HepG2 (cell line): ENCODE measurements at regions not wholly inside any gene's neighbourhood (a gene's known extent, or its start where the extent isn't known, plus 50 kb on each side); places are given as distances from the start of the nearest gene placed in this dataset.

Source experiments
- ATAC-seq: fragments of 200-7000 bp; cut with Tn5 transposase; 3 replicates; pipeline ENCODE4 v1.9.1; 2020; ENCODE audit warnings: mild to moderate bottlenecking, moderate library complexity
- BruUV-seq: library from RNA; stranded (reverse); fragments of 400-500 nt; replicated peaks from 2 replicates; lab custom pipeline; 2021; lab: Mats Ljungman, UMichigan
- CTCF ChIA-PET: fragments of 300-600 bp; formaldehyde crosslinking; extraction: SDS; loops from one replicate; lab custom pipeline; 2021; ENCODE audit warnings: low total read pairs, inconsistent platforms, low intra/inter-chr PET ratio; lab: Yijun Ruan, JAX
- POLR2A ChIA-PET: fragments of 350-600 bp; sonication (Branson Sonifier 250); formaldehyde crosslinking; loops from one replicate; lab custom pipeline; 2020; ENCODE audit warnings: antibody characterized with exemption, inconsistent platforms; lab: Yijun Ruan, JAX
- DNase-seq: peaks from one replicate; pipeline ENCODE4 v3.0.0-alpha.2; 2015; ENCODE audit warnings: low spot score
- FAIRE-seq: peaks from 3 replicates; lab custom pipeline; 2011; peaks lifted over from hg19 to GRCh38; lab: Jason Lieb, UNC
- H2AFZ ChIP-seq: one replicate; pipeline ENCODE4 v1.6.1; 2011; ENCODE audit warnings: low read length, inconsistent platforms
- H3K27ac ChIP-seq: fragments of 300-600 bp; 3 replicates; pipeline ENCODE4 v1.8.0; 2011; ENCODE audit warnings: mixed run types, mild to moderate bottlenecking, mixed read lengths, low read length, inconsistent platforms; ENCODE audit not compliant: insufficient read depth; ENCODE audit errors: extremely low read length
- H3K27me3 ChIP-seq, 2 experiments: fragments of 200-600 bp in 1 of 2; 2 replicates in 1 of 2; 3 replicates in 1 of 2; pipeline versions ENCODE4 v1.6.0 to v1.8.0; 2011; ENCODE audit warnings: low read length in 2 of 2, mild to moderate bottlenecking in 2 of 2, moderate library complexity in 2 of 2, inconsistent platforms in 1 of 2; ENCODE audit not compliant: insufficient read depth in 2 of 2, control insufficient read depth in 1 of 2
- H3K36me3 ChIP-seq, 2 experiments: fragments of 200-600 bp in 1 of 2; replicated peaks in 1 of 2; 2 replicates in 1 of 2; 3 replicates in 1 of 2; pipeline versions ENCODE4 v1.5.1 to v1.8.0; 2011; ENCODE audit warnings: low read length in 2 of 2, inconsistent platforms in 1 of 2; ENCODE audit not compliant: insufficient read depth in 2 of 2, control insufficient read depth in 1 of 2
- H3K4me1 ChIP-seq: 2 replicates; pipeline ENCODE4 v1.5.1; 2012; ENCODE audit warnings: low read length, inconsistent platforms; ENCODE audit not compliant: insufficient read depth
- H3K4me2 ChIP-seq: 2 replicates; pipeline ENCODE4 v1.6.0; 2011; ENCODE audit warnings: low read depth, low read length, inconsistent platforms
- H3K4me3 ChIP-seq, 3 experiments: fragments of 200-600 bp in 1 of 3; sonication (generic), shearing (Covaris generic) in 1 of 3; replicated peaks in 1 of 3; 2 replicates each; pipeline ENCODE4 v1.5.1; 2011 to 2016; ENCODE audit warnings: low read length in 3 of 3, inconsistent platforms in 2 of 3, low read depth in 2 of 3, mild to moderate bottlenecking in 2 of 3, control low read depth in 1 of 3, mixed read lengths in 1 of 3; ENCODE audit not compliant: insufficient read depth in 1 of 3
- H3K79me2 ChIP-seq: one replicate; pipeline ENCODE4 v1.6.1; 2011; ENCODE audit warnings: low read length, inconsistent platforms; ENCODE audit not compliant: insufficient read depth
- H3K9ac ChIP-seq: 2 replicates; pipeline ENCODE4 v1.6.0; 2011; ENCODE audit warnings: mild to moderate bottlenecking, low read depth, low read length, inconsistent platforms; ENCODE audit not compliant: insufficient read depth
- H3K9me3 ChIP-seq: 2 replicates; pipeline ENCODE4 v1.5.1; 2012; ENCODE audit warnings: mild to moderate bottlenecking, low read length
- H4K20me1 ChIP-seq: 2 replicates; pipeline ENCODE4 v1.6.0; 2011; ENCODE audit warnings: inconsistent platforms, mild to moderate bottlenecking, low read length, moderate library complexity; ENCODE audit not compliant: insufficient read depth
- ARNTL ChIP-seq: sonication (generic); formaldehyde crosslinking; IDR thresholded peaks from 2 replicates; pipeline ENCODE4 v1.4.0; 2020; ENCODE audit warnings: mild to moderate bottlenecking, missing genetic modification reagents
- FOSL1 ChIP-seq: sonication (generic); formaldehyde crosslinking; IDR thresholded peaks from 2 replicates; pipeline ENCODE4 v1.9.0; 2021; ENCODE audit warnings: missing genetic modification reagents, borderline replicate concordance
- FOXC1 ChIP-seq: sonication (generic); formaldehyde crosslinking; IDR thresholded peaks from 2 replicates; pipeline ENCODE4 v1.8.0; 2022; ENCODE audit warnings: mild to moderate bottlenecking, missing genetic modification reagents, borderline replicate concordance
- GLI4 ChIP-seq: sonication (generic); formaldehyde crosslinking; IDR thresholded peaks from 2 replicates; pipeline ENCODE4 v1.5.1; 2020; ENCODE audit warnings: missing genetic modification reagents, mild to moderate bottlenecking, moderate library complexity, borderline replicate concordance
- HNF4G ChIP-seq, 2 experiments: sonication (generic) in 1 of 2; formaldehyde crosslinking in 1 of 2; IDR thresholded peaks; 2 replicates each; pipeline versions ENCODE4 v1.4.0 to v1.6.1; 2011 to 2020; ENCODE audit warnings: borderline replicate concordance in 2 of 2, low read depth in 2 of 2, mild to moderate bottlenecking in 2 of 2, low read length in 1 of 2, missing genetic modification reagents in 1 of 2, moderate library complexity in 1 of 2
- HNRNPK ChIP-seq: fragments of 200-400 bp; formaldehyde crosslinking; IDR thresholded peaks from 2 replicates; pipeline ENCODE4 v1.6.1; 2018; ENCODE audit warnings: low read length, low read depth, moderate library complexity, mild to moderate bottlenecking; ENCODE audit not compliant: poor library complexity, severe bottlenecking
- KDM5B ChIP-seq: sonication (generic); formaldehyde crosslinking; IDR thresholded peaks from 2 replicates; pipeline ENCODE4 v1.4.0; 2020; ENCODE audit warnings: missing genetic modification reagents, mild to moderate bottlenecking, borderline replicate concordance
- KLF6 ChIP-seq: IDR thresholded peaks from 2 replicates; pipeline ENCODE4 v1.8.0; 2016; ENCODE audit warnings: missing biosample characterization, missing genetic modification reagents
- MZF1 ChIP-seq: sonication (generic); formaldehyde crosslinking; IDR thresholded peaks from 2 replicates; pipeline ENCODE4 v1.8.1; 2023; ENCODE audit warnings: mild to moderate bottlenecking, missing genetic modification reagents, borderline replicate concordance
- NFKBIZ ChIP-seq: IDR thresholded peaks from 2 replicates; pipeline ENCODE4 v1.6.1; 2018; ENCODE audit warnings: missing genetic modification reagents, missing compliant biosample characterization
- ZBTB7A ChIP-seq: sonication (generic); formaldehyde crosslinking; IDR thresholded peaks from 2 replicates; pipeline ENCODE4 v1.8.0; 2022; ENCODE audit warnings: mild to moderate bottlenecking, missing genetic modification reagents
- ZMYM2 ChIP-seq: sonication (generic); formaldehyde crosslinking; IDR thresholded peaks from 2 replicates; pipeline ENCODE4 v1.8.0; 2022; ENCODE audit warnings: mild to moderate bottlenecking, missing genetic modification reagents
- ZNF235 ChIP-seq: sonication (generic); formaldehyde crosslinking; IDR thresholded peaks from 2 replicates; pipeline ENCODE4 v1.8.1; 2023; ENCODE audit warnings: mild to moderate bottlenecking, missing genetic modification reagents, borderline replicate concordance
- ZNF674 ChIP-seq: sonication (generic); formaldehyde crosslinking; IDR thresholded peaks from 2 replicates; pipeline ENCODE4 v1.5.0; 2020; ENCODE audit warnings: low read depth, mild to moderate bottlenecking, missing genetic modification reagents
- ZNF720 ChIP-seq: sonication (generic); formaldehyde crosslinking; IDR thresholded peaks from 2 replicates; pipeline ENCODE4 v1.4.0; 2020; ENCODE audit warnings: missing genetic modification reagents
- WGBS: methylation state at CpG from one replicate; pipeline ENCODE4 v1.1.6; 2017; ENCODE audit warnings: low lambda C conversion rate; 5-methylcytosine and 5-hydroxymethylcytosine counted together
- in situ Hi-C: cut with HindIII; loops from 2 replicates; pipeline ENCODE4 v1.10.0; 2017; ENCODE audit warnings: low pct_unique_long_range_greater_than_20kb; ENCODE audit not compliant: extremely low pct_ligation_motif_present
- intact Hi-C: fragments of 100-400 bp; cut with micrococcal nuclease; formaldehyde crosslinking; loops from one replicate; pipeline ENCODE4 v1.10.0; 2022; ENCODE audit not compliant: unreplicated experiment
- TF ChIP-seq, protein P1 (sequence below): sonication (generic); formaldehyde crosslinking; IDR thresholded peaks from 2 replicates; pipeline ENCODE4 v1.5.1; 2020; ENCODE audit warnings: mild to moderate bottlenecking, moderate library complexity, missing genetic modification reagents
- TF ChIP-seq, protein P2 (sequence below): sonication (generic); formaldehyde crosslinking; IDR thresholded peaks from 2 replicates; pipeline ENCODE4 v1.4.0; 2020; ENCODE audit warnings: missing genetic modification reagents
- TF ChIP-seq, protein P3 (sequence below): sonication (generic); formaldehyde crosslinking; IDR thresholded peaks from 2 replicates; pipeline ENCODE4 v1.5.0; 2020; ENCODE audit warnings: missing genetic modification reagents
- TF ChIP-seq, protein P4 (sequence below): sonication (generic); formaldehyde crosslinking; IDR thresholded peaks from 2 replicates; pipeline ENCODE4 v1.4.0; 2020; ENCODE audit warnings: low read depth, mild to moderate bottlenecking, missing genetic modification reagents

GRCh38 chr18:79620576-79621165, 58.9 kb upstream of the CTDP1 start:
- no peaks in the 10 kb centered on the region for H3K79me2 ChIP-seq
- no peak overlapping the region for H3K27ac ChIP-seq
- no peak overlapping the region for H3K4me2 ChIP-seq
- no peak for TF ChIP-seq ZMYM2 (CRISPR knock-in tag)
- no peak for TF ChIP-seq ARNTL (CRISPR knock-in tag)
- no peak for TF ChIP-seq ZNF235 (CRISPR knock-in tag)
- no peak for TF ChIP-seq KDM5B (CRISPR knock-in tag)
- TF ChIP-seq FOSL1: no peak
- no peak for TF ChIP-seq HNRNPK
- TF ChIP-seq FOXC1 (CRISPR knock-in tag): no peak
- no peak for TF ChIP-seq KLF6 (CRISPR knock-in tag)
- TF ChIP-seq GLI4: no peak
- no peak for TF ChIP-seq ZNF674 (CRISPR knock-in tag)
- TF ChIP-seq ZBTB7A (CRISPR knock-in tag): no peak
- TF ChIP-seq, protein P1, sequence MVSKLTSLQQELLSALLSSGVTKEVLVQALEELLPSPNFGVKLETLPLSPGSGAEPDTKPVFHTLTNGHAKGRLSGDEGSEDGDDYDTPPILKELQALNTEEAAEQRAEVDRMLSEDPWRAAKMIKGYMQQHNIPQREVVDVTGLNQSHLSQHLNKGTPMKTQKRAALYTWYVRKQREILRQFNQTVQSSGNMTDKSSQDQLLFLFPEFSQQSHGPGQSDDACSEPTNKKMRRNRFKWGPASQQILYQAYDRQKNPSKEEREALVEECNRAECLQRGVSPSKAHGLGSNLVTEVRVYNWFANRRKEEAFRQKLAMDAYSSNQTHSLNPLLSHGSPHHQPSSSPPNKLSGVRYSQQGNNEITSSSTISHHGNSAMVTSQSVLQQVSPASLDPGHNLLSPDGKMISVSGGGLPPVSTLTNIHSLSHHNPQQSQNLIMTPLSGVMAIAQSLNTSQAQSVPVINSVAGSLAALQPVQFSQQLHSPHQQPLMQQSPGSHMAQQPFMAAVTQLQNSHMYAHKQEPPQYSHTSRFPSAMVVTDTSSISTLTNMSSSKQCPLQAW (CRISPR knock-in tag): no peak
- TF ChIP-seq HNF4G (IDR thresholded peaks at IDR 0.05; ENCODE audit: borderline replicate concordance, low read depth, low read length): no peak
- no peak for TF ChIP-seq HNF4G (CRISPR knock-in tag; IDR thresholded peaks at IDR 0.05; ENCODE audit: borderline replicate concordance, low read depth)
- TF ChIP-seq MZF1 (CRISPR knock-in tag): no peak
- TF ChIP-seq, protein P2, sequence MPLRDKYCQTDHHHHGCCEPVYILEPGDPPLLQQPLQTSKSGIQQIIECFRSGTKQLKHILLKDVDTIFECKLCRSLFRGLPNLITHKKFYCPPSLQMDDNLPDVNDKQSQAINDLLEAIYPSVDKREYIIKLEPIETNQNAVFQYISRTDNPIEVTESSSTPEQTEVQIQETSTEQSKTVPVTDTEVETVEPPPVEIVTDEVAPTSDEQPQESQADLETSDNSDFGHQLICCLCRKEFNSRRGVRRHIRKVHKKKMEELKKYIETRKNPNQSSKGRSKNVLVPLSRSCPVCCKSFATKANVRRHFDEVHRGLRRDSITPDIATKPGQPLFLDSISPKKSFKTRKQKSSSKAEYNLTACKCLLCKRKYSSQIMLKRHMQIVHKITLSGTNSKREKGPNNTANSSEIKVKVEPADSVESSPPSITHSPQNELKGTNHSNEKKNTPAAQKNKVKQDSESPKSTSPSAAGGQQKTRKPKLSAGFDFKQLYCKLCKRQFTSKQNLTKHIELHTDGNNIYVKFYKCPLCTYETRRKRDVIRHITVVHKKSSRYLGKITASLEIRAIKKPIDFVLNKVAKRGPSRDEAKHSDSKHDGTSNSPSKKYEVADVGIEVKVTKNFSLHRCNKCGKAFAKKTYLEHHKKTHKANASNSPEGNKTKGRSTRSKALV (CRISPR knock-in tag): no peak
- TF ChIP-seq, protein P3, sequence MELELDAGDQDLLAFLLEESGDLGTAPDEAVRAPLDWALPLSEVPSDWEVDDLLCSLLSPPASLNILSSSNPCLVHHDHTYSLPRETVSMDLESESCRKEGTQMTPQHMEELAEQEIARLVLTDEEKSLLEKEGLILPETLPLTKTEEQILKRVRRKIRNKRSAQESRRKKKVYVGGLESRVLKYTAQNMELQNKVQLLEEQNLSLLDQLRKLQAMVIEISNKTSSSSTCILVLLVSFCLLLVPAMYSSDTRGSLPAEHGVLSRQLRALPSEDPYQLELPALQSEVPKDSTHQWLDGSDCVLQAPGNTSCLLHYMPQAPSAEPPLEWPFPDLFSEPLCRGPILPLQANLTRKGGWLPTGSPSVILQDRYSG (CRISPR knock-in tag): no peak
- TF ChIP-seq, protein P4, sequence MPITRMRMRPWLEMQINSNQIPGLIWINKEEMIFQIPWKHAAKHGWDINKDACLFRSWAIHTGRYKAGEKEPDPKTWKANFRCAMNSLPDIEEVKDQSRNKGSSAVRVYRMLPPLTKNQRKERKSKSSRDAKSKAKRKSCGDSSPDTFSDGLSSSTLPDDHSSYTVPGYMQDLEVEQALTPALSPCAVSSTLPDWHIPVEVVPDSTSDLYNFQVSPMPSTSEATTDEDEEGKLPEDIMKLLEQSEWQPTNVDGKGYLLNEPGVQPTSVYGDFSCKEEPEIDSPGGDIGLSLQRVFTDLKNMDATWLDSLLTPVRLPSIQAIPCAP (CRISPR knock-in tag): no peak
- no peak for TF ChIP-seq NFKBIZ (CRISPR knock-in tag)
- no peak for TF ChIP-seq ZNF720 (CRISPR knock-in tag)
- 32% methylated on average over 20 of the region's 20 CpGs for WGBS
- peaks cover 0 to 31% of the 10 kb centered on the region in 2 experiments; a peak in 3 of 5 replicates for H3K27me3 ChIP-seq
- BruUV-seq: no TSS peak
- no peak overlapping the region for H3K4me3 ChIP-seq
- H4K20me1 ChIP-seq: no peaks in the 10 kb centered on the region
- no peaks in the 10 kb centered on the region for H3K9me3 ChIP-seq
- in situ Hi-C loops (no loop called here), intact Hi-C loops (no loop called here)
- no peak for FAIRE-seq
- CTCF ChIA-PET: no interaction called here
- no peak for ATAC-seq
- no peak overlapping the region for H2AFZ ChIP-seq
- no peak overlapping the region for H3K9ac ChIP-seq
- H3K4me1 ChIP-seq: no peaks in the 10 kb centered on the region
- no peak for DNase-seq
- POLR2A ChIA-PET: no interaction called here
- no peaks in the 10 kb centered on the region for H3K36me3 ChIP-seq
